NCI-H1694 (cell line): ENCODE measurements at regions not wholly inside any gene's neighbourhood (a gene's known extent, or its start where the extent isn't known, plus 50 kb on each side); places are given as distances from the start of the nearest gene placed in this dataset.

ENCODE experiments used
- DNase-seq: peaks from one replicate; lab custom pipeline; 2025; lab: John Stamatoyannopoulos, UW

DNA sequence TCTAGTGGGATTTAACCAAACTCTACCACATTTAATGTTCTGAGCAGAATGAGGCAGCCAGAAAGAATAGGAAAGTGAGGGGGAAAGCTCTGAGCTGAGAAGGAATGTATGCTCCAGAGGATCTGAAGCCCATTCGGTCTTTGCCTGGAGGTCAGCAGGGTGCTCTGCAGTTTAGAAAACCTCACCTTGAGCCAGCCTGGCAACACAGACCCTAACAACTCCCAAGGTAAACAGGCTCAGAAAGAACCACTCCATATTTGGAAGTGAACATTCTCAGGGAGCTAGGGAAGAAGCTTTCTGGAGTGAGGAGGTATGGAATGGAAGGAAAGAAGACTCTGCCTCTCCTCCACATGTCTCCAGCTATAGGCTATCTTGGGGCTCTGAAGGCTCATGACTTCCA, 398.8 kb downstream of the SEC16B start:
- DNase-seq, result no peak

DNA sequence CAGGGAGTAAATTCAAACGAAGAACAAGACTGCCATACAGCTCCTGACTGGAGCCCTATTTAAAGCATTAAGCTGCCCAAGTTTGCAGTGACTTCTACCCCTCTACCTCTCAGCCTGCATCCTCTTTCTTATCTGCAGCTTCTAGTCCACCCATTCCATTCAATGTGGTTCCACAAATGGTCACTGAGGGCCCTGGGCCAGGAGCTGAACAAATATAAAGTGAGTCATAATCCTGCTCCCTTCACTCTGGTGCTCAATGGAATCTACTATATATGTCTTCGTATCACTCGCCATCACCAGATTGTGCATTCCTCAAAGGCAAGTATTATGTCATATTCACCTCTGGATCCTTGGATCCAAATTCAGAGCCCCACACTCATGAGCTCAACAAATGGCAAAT, 398.7 kb downstream of the BRINP2 start:
- no peak for DNase-seq

DNA sequence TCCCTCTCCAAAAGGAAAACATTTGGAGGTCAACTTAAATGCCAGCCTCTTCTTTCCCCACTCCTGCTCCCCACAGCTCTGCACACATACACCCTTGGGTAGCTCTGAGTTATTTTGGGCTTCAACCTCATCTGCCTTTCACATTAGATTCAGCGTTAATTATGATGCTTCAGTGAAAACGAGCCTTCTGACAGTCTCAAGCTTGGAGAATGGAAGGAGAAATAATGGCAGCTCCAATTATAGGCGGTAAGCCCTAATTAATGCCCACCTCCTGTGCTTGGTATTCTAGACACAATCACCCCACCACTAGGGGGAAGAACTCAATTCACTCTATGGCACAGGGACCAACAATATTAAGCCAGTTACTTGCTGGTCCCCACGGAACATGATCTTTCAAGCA, 397.9 kb downstream of the BRINP2 start:
- DNase-seq, result no peak

DNA sequence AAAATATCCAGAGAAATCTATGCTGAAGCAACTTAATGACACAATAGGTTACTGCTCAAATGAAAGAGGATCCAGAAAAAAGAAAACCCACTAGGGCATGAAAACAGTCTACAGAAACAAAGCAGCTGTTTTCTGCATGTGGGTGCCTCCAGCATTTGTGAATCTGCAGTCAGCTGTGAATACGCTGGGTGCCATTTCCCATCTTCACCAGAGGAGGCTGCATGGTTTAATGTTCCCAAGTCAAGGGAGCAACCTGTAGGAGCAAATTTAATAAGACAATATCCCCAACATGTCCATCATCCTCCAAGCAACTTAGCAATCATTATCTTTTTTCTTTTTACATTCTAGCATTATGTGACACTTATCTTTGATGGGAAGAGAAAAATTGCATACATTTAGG, 396.6 kb downstream of the BRINP2 start:
- DNase-seq, result no peak

DNA sequence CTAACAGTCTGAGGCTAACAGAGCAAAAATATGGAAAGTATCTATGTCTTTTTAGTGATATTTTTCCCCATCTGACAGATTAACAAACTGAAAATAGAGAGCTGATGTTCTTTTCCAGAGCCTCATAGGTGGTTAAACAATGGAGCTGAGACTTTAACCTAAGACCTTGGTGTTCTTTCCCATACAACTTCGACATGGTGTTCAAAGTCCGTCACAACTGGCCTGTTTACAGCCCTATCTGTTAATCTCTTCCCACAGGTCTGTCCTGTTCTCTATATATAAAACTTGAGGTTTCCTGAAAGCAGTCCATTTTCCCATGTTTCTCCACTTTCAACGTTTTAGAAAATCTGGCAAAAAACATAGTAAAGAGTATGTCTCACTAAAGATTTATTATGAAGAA, 395.7 kb downstream of the BRINP2 start:
- no peak for DNase-seq

DNA sequence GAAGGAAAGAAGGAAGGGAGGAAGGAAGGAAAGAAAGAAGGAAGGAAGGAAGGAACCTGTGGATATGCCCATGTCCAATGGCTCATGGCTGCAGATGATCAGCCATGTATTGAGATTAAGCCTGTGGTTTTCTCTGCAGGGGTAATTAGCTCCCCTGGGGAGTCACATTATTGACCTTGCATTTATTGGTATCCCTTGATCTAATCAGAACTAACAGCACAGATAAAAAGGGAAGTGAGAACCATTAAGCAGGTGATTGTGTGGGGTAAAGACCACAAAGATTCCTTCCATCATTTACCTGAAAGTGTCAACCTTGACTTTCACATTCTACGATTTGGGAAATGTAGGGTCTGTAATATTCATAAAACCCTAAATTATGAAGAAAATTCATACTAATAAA, 390.7 kb downstream of the BRINP2 start:
- DNase-seq, result no peak

DNA sequence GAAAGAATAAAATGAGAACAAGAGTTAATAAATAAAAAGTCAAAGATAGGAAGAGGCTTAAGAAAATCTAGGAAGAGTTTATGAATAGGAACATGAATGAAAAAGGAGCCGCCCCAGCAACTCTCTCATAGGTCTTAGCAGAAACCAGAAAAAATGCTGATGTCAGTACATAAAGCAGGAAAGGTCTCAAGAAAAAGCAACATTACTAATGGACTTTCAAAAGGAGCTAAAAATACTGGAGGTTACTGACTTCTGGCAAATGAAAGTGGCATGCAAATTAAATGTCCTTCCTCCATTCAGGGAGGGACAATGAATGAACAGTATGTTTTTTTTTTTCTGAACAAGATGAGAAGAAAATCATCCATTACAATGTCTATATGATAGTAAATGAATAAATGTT, 387.6 kb downstream of the BRINP2 start:
- no peak for DNase-seq

DNA sequence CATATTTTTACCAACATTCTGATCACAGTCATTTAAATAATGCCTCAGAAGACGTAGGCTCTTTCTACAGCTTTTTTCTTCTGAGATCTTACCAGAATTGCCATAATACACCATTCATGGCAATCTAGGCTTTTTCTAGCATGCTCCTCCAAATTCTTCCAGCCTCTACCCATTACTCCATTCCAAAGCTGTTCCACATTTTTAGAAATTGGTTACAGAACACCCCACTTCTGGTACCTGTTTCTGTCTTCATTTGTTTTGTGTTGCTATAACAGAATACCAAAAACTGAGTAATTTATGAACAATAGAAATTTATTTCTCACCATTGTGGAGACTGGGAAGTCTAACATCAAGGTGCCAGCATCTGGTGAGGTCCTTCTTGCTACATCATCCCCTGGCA, 385.4 kb downstream of the BRINP2 start:
- no peak for DNase-seq

DNA sequence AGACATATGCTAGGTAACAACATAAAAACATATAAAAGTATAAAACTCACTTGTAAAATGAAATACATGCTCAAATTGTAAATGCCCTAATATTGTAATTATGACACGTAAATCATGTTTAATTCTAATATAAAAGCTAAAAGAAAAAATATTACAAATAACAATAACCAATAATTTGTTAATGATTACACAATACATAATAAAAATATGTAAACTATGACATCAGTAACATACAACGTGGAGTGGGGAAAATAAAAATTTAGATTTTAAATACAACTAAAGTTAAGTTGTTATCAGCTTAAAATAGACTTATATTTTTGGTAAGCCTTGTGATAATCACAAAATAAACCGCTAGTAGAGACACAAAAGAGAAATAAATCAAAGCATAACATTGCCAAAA, 376.4 kb downstream of the BRINP2 start:
- no peak for DNase-seq

DNA sequence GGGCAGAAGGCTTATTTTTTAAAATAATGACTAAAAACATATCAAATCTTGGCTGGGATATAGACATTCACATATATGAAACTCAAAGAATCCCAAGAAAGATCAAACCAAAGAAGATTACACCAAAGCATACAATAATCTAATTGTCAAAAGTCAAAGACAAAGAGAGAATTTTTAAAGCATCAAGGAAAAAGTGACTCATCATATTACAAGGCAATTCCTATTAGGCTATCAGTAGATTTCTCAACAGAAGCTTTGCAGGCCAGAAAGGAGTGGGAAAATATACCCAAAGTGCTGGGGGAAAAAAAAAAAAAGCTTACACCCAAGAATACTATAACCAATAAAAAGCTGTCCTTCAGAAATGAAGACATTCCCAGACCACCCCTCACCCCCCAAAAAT, 375.6 kb downstream of the BRINP2 start:
- DNase-seq, result no peak

DNA sequence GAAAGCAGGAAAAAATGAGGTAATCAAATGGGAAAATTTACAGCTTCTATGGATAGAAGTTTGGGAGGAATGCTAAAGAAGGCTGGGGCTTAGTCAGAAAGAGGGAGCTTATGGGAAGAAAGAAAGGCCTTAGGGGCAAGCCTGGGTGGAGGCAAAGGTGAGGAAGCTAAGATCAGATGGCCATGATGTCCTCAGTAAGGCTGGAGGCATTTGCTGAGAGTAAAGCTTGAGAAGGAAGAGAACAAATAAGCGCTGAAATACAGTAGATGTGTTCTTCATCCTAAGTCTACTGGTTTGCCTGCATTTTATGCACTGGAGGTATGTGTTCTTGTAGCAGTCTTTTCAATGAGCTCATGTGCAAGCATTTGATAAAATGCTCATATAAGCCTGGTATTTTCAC, 355.4 kb downstream of the BRINP2 start:
- no peak for DNase-seq

DNA sequence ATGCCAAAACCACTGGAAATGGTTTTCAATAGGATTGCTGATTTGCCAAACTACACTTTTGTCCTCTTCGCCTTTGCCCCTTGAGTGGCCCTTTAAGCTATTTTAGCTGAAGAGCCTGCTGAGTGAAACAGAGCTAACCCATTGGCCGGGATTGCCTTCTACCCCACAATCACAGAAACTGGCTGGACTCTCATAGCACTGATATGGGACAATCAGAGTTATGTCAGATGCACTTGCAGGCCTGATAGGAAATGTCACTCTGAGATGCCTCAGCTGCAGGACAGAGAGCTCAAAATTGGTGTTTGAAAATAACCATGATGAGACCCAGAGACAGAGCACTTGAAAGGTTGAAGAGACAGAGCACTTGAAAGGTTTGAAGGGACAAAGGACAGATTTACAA, 354.4 kb downstream of the BRINP2 start:
- DNase-seq, result no peak

DNA sequence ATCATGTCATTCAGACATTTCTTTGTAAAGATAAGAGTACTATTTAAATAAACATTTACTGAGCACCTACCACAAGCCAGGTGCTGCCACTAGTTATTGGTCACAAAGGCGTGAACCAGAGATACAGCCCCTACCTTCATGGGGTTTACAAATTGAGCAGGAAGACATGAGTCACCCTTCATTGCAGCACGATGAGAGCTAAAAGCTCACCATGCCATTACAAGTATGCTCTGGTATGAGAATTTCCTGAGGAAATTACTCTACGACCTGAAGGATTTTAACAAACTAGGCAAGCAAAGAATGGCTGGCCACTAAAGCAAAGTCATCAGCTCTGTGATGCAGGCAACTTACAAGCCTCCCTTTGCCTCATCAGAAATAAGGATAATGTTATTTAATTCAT, 346.8 kb downstream of the BRINP2 start:
- no peak for DNase-seq

DNA sequence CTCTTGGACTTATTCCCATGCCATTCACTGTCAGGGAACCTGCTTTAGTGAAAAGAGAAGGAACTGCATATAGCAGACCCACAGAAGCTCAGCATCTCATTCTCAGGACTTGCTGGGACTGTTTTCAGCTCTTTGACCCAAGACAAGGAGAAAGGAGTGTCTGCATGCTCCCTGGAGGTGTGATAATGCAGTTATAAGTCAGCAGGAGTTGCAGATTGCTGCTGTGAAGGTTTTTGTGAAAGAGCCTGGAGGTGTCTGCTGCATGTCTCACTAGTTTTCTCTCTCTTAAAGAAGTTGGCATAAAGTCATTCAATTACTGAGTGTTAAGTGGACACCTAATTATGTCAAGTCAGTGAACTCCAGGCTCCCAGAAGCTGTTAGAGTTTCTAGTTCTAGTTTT, 343.4 kb downstream of the BRINP2 start:
- no peak for DNase-seq

DNA sequence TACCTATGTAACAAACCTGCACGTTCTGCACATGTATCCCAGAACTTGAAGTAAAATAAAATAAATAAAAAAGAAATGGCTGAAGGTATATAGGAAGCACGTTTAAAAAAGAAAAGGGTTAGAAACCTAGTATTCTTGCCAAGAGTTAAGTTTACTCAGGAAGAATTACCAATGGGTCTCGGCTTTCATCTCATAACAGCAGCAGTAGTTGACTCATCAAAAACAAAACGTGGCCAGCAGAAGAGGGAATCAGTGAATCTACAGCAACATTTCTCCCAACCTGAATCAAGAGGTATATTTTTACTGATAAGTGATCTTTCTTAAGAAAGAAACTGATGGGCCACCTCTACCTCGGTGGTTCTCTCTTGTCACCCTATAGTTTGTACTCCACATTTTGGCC, 340.3 kb downstream of the BRINP2 start:
- no peak for DNase-seq

DNA sequence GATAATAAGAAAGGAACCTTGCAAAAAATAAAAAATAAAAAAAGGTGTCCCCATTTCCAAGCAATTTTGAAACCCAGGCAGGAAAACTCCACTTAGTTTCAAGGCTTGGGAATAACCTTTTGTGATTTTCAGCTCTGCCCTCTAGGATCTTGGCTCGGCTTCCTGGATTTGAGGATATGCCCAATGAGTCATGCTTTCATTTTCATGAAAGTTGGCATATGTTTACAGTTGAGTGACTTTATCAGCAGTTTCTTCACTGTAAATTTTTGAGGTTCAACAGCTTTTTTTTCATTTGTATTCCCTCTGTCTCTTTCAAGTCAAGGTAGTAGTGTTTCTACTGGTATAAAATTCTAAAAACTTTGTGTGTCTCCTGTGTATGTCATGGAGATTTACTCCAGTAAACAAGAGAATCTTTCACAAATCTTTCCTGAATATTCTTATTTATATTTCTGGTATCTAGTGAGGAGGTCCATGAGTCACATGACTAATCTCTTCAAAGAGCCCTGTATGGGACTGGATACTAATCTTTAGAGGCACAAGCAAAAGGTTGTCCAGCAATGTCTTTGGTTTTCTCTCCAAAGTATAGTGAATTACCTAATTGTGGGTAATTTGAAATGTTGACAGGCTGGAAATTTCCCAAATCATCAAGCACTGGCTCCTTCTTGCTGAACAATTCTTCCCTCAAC, 335.3 kb downstream of the BRINP2 start:
- DNase-seq, result no peak

DNA sequence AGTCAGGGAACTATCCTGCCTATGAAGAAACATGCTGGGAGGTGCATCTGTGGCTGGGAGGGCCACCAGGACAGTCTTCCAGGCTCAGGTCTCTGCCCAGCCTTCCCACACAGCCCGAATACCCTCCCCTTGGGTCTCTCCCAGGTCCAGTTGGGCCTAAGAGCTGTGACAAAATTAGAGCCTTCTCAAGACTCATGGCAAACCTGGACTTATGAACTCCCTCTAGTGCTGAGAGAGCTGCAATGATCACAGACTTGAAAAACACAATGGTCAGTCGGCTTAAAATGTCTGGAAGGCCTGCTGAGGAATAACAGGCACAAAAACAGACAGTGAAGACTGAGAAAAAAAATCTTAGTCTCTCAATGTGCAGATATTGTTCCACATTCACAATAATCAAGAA, 325.1 kb downstream of the BRINP2 start:
- no peak for DNase-seq

DNA sequence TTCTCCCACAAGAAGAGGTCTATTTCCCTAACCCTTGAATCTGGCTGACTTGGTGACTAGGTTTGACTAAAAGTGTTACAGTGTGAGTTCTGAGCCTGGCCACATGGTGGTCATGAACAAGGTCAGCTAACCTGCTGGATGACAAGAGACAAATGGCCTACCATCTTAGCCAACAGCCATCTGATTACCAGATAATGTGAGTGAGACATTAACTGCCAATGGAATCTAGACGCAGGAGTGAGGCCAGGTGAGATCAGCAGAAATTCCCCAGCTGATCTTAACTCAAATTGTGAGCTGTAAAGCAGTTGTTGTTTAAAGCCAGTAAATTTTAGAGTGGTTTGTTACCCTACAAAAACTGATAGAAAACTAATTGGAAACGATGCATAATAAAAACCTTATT, 320.0 kb downstream of the BRINP2 start:
- DNase-seq, result no peak

DNA sequence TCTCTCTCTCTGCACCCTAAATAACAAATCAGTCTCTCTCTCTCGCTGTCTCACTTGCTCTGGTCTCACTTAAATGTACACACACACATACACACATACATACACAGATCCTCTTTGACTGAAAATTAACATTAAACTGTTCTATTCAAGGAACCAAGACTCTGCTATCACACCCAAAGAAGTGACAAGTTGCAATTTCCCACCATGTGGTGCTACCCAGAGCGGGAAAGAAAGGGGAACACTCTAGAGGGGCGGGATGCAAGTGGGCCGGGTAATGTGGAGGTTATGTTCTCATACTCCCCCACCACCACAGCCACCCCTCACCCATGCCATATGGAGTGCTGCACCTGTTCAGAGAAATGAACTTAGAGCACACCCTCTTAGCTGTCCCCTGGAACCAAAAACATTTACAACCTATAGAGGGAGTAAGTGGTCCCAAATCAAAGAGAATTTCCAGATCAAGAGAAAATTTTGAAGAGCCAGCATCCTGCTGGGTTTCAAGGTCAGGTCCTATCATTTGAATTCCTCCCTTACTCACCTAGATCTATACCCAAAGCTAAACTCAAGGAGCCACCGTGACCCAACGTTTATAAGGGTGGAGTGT, 319.4 kb downstream of the BRINP2 start:
- DNase-seq, result no peak

DNA sequence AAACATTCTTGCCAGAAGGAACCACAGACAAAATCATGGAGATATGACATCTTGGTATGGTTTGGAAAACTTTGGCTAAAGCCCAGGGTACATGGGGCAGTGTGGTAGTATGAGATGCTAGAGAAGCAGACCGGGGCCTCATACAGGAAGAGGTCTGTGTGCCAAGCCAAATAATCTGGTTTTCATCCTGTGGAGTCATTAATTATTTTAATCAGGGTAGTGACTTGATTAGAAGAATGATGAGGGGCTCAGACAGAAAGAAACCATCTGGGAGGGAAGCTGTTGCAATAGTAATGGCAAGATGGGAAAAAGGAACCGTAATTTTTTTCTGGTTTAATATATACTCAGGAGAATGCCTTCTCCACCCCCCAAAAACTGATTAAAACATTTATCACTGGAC, 318.0 kb downstream of the BRINP2 start:
- no peak for DNase-seq

DNA sequence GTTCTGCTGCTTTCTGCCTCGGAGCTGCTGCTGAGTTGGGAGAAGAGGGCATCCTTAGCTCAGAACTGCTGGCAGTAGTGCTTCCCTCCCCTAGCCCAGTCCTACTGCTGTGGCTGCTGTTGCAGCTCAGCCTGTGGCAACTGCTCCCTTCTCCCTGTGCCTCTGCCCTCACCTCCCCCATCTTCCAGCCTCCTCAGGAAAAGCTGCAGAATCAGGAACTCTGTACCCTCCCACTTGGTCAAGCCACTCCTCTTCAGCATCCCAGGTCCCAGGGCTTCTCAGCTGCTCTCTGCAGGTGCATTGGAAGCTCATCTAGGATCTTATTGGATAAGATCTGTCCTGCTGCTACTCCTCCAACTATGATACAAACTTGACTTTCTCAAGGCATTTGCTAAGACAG, 316.7 kb downstream of the BRINP2 start:
- DNase-seq, result no peak

DNA sequence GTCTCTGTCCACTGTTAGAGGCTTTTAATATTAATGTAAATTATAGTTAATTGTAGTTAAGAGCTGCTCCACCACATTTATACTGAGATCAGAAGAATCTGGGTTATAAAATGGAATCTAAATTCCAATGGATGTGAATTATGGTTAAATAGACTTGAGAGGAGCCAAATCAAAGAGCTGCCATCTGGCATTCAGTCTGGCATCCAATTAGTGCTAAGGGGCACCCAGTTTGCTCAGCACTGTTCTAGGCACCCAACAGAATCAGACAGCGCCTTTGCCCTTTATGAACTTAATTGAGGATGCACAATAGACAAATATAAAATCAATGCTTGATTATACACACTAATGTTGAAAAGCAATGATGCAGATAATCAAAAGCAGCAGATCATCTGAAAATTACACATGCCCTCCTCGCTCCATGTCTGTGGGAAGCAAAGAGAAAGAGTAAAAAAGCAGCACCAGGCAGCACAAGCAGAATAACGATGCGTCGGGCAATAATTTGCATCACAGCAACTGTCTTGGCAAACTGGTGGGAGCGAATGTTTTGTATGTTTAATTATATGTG, 310.1 kb downstream of the BRINP2 start:
- no peak for DNase-seq

DNA sequence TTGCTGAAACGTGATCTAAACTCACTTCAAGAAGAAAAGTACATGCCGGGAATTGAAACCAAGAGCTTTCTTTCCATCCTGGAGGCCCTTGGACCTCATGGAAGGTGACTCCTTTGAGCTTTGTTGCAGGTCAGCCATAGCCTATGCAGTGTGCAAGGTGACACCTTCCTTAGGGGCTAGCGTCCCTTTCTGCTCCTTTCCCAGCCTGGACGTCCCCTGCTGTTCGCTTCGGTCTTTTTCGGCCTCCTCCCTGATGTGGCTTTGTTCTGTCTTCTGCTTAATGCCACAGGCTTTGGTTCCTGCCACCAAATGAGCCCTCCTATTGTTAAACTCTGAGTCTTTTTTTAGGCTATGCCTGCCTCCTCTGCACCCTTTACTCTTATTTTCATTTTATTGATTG, 308.8 kb downstream of the BRINP2 start:
- no peak for DNase-seq

DNA sequence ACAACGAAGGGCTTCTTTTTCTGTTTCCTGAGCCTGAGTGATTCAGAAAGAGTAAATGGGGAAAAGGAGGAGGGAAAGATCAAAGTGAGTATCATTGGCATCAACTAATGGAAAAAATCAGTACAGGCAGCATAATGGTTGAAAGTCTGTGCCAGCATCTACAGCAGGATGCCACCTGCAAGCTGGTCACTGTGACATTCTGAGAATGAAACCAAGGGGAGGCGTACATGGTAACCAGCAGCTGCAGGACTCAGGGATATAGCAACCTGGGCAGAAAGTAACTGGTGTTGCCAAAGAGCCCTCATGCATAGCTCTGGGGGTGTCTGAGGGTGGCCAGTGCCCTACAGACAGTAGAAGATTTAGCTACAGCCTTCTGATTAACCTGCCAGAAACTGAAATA, 305.9 kb downstream of the BRINP2 start:
- DNase-seq, result no peak
